ENCODE measurements at regions not wholly inside any gene's neighbourhood (a gene's known extent, or its start where the extent isn't known, plus 50 kb on each side); places are given as distances from the start of the nearest gene placed in this dataset.

DNA sequence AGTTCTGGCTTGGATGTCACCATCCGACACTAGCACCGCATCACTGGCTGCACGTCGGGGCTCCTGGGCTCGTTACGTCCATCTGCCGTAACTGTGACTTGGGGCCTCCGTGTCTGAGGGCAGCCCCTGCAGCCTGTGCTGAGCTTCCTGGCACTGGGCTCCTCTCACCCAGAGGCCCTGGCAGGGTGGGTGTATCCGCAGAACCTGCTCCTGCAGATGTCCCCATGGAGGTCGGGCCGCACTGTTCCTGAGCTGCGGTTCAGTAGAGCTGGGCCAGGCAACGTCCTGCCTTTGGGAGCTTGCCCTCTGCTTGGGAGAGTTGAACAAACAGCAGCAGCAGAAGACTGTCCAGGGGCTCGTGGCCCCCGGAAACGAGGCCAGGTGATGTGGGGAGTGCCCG, 71.4 kb downstream of the RGS12 start:
- Histone ChIP-seq H4K20me1 (ENCODE audit: insufficient read depth, low read length) (peaks cover 78% of the 10 kb centered on the region), H3K27ac (ENCODE audit: low read depth, low read length) (no peak overlapping the region), H3K9ac (ENCODE audit: low read length) (no peak overlapping the region), H3K36me3 (ENCODE audit: insufficient read depth, low read length) (no peaks in the 10 kb centered on the region), H3K79me2 (ENCODE audit: insufficient read depth, low read length) (peaks cover 45% of the 10 kb centered on the region), H3K27me3 (ENCODE audit: insufficient read depth, low read length) (no peaks in the 10 kb centered on the region), H3K4me3 (ENCODE audit: insufficient read depth, low read depth, low read length) (no peak overlapping the region), H2AFZ (ENCODE audit: low read depth, low read length) (no peak overlapping the region), H3K9me3 (ENCODE audit: insufficient read depth, low read depth, low read length) (peaks cover 2% of the 10 kb centered on the region), H3K4me1 (ENCODE audit: insufficient read depth, low read length) (peaks cover 9% of the 10 kb centered on the region), H3K4me2 (ENCODE audit: low read length) (no peak overlapping the region)
- H3K4me3 Mint-ChIP-seq (ENCODE audit: unreplicated experiment), result no peak overlapping the region
- TF ChIP-seq EZH2 (IDR thresholded peaks at IDR 0.05; ENCODE audit: insufficient read depth, low read length), result no peak
- TF ChIP-seq, protein P1, sequence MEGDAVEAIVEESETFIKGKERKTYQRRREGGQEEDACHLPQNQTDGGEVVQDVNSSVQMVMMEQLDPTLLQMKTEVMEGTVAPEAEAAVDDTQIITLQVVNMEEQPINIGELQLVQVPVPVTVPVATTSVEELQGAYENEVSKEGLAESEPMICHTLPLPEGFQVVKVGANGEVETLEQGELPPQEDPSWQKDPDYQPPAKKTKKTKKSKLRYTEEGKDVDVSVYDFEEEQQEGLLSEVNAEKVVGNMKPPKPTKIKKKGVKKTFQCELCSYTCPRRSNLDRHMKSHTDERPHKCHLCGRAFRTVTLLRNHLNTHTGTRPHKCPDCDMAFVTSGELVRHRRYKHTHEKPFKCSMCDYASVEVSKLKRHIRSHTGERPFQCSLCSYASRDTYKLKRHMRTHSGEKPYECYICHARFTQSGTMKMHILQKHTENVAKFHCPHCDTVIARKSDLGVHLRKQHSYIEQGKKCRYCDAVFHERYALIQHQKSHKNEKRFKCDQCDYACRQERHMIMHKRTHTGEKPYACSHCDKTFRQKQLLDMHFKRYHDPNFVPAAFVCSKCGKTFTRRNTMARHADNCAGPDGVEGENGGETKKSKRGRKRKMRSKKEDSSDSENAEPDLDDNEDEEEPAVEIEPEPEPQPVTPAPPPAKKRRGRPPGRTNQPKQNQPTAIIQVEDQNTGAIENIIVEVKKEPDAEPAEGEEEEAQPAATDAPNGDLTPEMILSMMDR (IDR thresholded peaks at IDR 0.05; ENCODE audit: insufficient read depth, low read depth, low read length), result no peak
- no peak for FAIRE-seq
- H3K9me3 Mint-ChIP-seq (ENCODE audit: unreplicated experiment), result no peaks in the 10 kb centered on the region
- H3K36me3 Mint-ChIP-seq (ENCODE audit: low read depth, unreplicated experiment), result no peaks in the 10 kb centered on the region
- peaks cover 3% of the 10 kb centered on the region for H3K27me3 Mint-ChIP-seq (ENCODE audit: low read depth, unreplicated experiment)
- no peak for DNase-seq (ENCODE audit: low read depth)
- H3K4me1 Mint-ChIP-seq (ENCODE audit: low read depth, unreplicated experiment), result peaks cover 5% of the 10 kb centered on the region
- no peak overlapping the region for H3K27ac Mint-ChIP-seq (ENCODE audit: unreplicated experiment)

DNA sequence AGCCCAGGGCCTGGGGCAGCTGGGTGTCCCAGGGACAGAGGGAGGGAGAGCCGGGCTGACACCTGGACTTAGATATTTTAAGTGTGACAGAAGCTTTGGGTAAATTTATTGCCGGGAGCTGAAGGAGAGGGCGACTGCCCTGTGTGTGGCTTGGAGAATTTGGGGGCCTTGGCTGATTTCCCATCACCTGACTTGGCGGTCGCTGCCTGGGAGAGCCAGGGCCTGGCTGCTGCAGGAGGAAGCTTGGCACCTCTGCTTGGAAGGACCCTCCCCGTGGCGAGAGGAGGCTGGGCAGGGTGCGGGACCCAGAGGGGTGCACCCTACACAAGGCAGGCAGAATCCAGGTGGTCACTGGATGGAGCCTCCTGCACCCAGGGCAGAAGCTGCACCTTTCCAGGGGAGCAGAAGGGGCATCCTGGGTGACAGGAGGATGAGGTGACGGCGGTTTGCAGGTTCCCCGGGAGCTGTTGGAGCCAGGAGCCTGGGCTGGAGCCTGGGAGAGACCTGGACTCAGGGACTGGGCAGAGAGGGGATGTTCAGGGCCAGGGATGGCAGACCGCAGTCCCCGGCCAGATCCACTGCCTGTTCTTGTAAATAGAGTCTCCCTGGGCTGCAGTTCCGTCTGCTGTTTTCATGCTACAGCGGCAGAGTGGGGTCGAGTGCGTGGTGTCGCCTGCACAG, 72.0 kb downstream of the RGS12 start:
- H3K4me1 ChIP-seq (ENCODE audit: insufficient read depth, low read length), result peaks cover 14% of the 10 kb centered on the region
- peaks cover 2% of the 10 kb centered on the region for H3K9me3 ChIP-seq (ENCODE audit: insufficient read depth, low read depth, low read length)
- peaks cover 44% of the 10 kb centered on the region for H3K79me2 ChIP-seq (ENCODE audit: insufficient read depth, low read length)
- no peaks in the 10 kb centered on the region for H3K36me3 ChIP-seq (ENCODE audit: insufficient read depth, low read length)
- no peak for DNase-seq (ENCODE audit: low read depth)
- Mint-ChIP-seq H3K9me3 (ENCODE audit: unreplicated experiment) (no peaks in the 10 kb centered on the region), H3K27ac (ENCODE audit: unreplicated experiment) (no peak overlapping the region), H3K36me3 (ENCODE audit: low read depth, unreplicated experiment) (no peaks in the 10 kb centered on the region), H3K27me3 (ENCODE audit: low read depth, unreplicated experiment) (peaks cover 3% of the 10 kb centered on the region), H3K4me1 (ENCODE audit: low read depth, unreplicated experiment) (peaks cover 9% of the 10 kb centered on the region), H3K4me3 (ENCODE audit: unreplicated experiment) (no peak overlapping the region)
- H3K9ac ChIP-seq (ENCODE audit: low read length), result no peak overlapping the region
- H4K20me1 ChIP-seq (ENCODE audit: insufficient read depth, low read length), result peaks cover 81% of the 10 kb centered on the region
- H3K4me3 ChIP-seq (ENCODE audit: insufficient read depth, low read depth, low read length), result no peak overlapping the region
- H2AFZ ChIP-seq (ENCODE audit: low read depth, low read length), result no peak overlapping the region
- TF ChIP-seq EZH2 (IDR thresholded peaks at IDR 0.05; ENCODE audit: insufficient read depth, low read length), result no peak
- TF ChIP-seq, protein P1 (IDR thresholded peaks at IDR 0.05; ENCODE audit: insufficient read depth, low read depth, low read length), result no peak
- H3K27ac ChIP-seq (ENCODE audit: low read depth, low read length), result no peak overlapping the region
- no peak overlapping the region for H3K4me2 ChIP-seq (ENCODE audit: low read length)
- no peak for FAIRE-seq
- H3K27me3 ChIP-seq (ENCODE audit: insufficient read depth, low read length), result no peaks in the 10 kb centered on the region

DNA sequence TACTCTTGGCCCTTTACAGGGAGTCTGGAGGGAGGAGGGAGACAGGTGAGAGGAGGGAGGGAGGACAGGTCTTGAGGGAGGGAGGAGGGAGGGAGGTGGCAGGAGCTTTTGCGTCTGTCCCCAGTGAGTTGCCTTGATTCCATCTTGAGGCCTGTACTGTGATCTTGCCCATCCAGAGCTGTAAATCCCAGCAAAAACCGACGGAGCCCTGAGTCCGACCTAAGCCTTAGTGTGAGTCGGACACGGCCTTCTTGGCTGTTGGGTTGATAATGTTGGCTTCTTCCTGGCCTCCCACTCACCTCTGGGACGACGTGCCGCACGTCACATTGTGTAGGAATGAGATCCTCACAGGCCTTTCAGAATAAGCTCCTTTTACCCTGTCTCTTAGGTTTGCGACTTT, 72.5 kb downstream of the RGS12 start:
- no peak for FAIRE-seq
- H3K36me3 ChIP-seq (ENCODE audit: insufficient read depth, low read length), result no peaks in the 10 kb centered on the region
- Mint-ChIP-seq H3K4me3 (ENCODE audit: unreplicated experiment) (no peak overlapping the region), H3K36me3 (ENCODE audit: low read depth, unreplicated experiment) (no peaks in the 10 kb centered on the region), H3K27me3 (ENCODE audit: low read depth, unreplicated experiment) (peaks cover 3% of the 10 kb centered on the region), H3K4me1 (ENCODE audit: low read depth, unreplicated experiment) (peaks cover 13% of the 10 kb centered on the region), H3K9me3 (ENCODE audit: unreplicated experiment) (no peaks in the 10 kb centered on the region), H3K27ac (ENCODE audit: unreplicated experiment) (no peak overlapping the region)
- H4K20me1 ChIP-seq (ENCODE audit: insufficient read depth, low read length), result peaks cover 76% of the 10 kb centered on the region
- H3K4me1 ChIP-seq (ENCODE audit: insufficient read depth, low read length), result peaks cover 15% of the 10 kb centered on the region
- peaks cover 42% of the 10 kb centered on the region for H3K79me2 ChIP-seq (ENCODE audit: insufficient read depth, low read length)
- H3K9me3 ChIP-seq (ENCODE audit: insufficient read depth, low read depth, low read length), result peaks cover 2% of the 10 kb centered on the region
- no peak overlapping the region for H3K9ac ChIP-seq (ENCODE audit: low read length)
- TF ChIP-seq, protein P1 (IDR thresholded peaks at IDR 0.05; ENCODE audit: insufficient read depth, low read depth, low read length), result no peak
- TF ChIP-seq EZH2 (IDR thresholded peaks at IDR 0.05; ENCODE audit: insufficient read depth, low read length), result no peak
- H3K27me3 ChIP-seq (ENCODE audit: insufficient read depth, low read length), result no peaks in the 10 kb centered on the region
- no peak overlapping the region for H2AFZ ChIP-seq (ENCODE audit: low read depth, low read length)
- H3K27ac ChIP-seq (ENCODE audit: low read depth, low read length), result no peak overlapping the region
- no peak overlapping the region for H3K4me2 ChIP-seq (ENCODE audit: low read length)
- no peak for DNase-seq (ENCODE audit: low read depth)
- H3K4me3 ChIP-seq (ENCODE audit: insufficient read depth, low read depth, low read length), result no peak overlapping the region
